ENCODE measurements at regions not wholly inside any gene's neighbourhood (a gene's known extent, or its start where the extent isn't known, plus 50 kb on each side); places are given as distances from the start of the nearest gene placed in this dataset.
"Not testable (repeated sequence)": the region's sequence is repeated elsewhere in the genome, so short reads cannot be mapped to it uniquely, and the experiment has no call there.

DNA sequence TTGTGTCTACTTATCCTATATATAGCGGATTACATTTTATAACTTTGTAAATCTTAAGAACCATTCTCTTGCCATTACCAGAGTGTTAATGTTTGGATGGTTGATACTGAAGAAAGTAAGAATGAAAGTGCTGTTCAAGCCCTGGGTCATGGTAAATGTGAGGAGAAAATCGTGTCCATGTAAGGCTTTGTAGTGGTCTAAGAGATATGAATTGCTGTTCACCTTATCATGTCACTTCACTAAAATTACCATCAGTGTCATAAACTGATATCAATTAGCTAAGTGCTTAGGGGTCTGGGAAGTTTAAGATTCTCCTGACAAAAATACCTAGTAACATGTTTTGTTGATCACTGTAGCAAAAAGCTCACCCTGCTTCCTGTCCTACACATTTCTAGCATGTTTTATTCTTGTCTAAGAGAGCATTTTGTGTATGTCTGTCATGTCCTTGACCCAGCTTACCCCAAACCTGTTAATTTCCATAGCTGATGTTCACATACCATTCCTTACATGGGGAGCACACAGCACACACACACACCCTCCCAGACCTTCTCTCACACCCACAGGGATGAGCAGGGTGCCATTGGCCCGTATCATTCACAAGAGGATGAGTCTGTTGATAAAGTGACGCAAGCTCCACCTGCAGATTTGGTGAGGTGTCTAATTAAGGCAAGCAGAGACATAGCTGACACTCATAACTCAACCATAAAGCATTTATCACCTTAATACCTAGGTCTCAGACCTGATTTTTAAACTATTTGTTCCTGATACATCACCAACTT, 125.1 kb upstream of the PAM start:
- no peak for DNase-seq (ENCODE audit: low spot score)
- H4K20me1 ChIP-seq (ENCODE audit: insufficient read depth, low read length): no peaks in the 10 kb centered on the region
- H2AFZ ChIP-seq (ENCODE audit: low read length): no peak overlapping the region
- no peaks in the 10 kb centered on the region for H3K9me2 ChIP-seq (ENCODE audit: insufficient read depth, low read length)
- H3K4me2 ChIP-seq (ENCODE audit: low read length): no peak overlapping the region
- no peaks in the 10 kb centered on the region for H3K79me2 ChIP-seq (ENCODE audit: insufficient read depth, low read depth, low read length)
- intact Hi-C loops (cut with micrococcal nuclease; ENCODE audit: unreplicated experiment): no loop called here
- POLR2A ChIA-PET: interaction anchor here (0.8 kb wide), 1 partner anchor 453 kb away, joined by 3 read pairs; no protein-coding TSS in a partner anchor
- no peaks in the 10 kb centered on the region for H3K9me3 ChIP-seq (ENCODE audit: low read length)
- H3K27ac ChIP-seq (ENCODE audit: low read depth, low read length, poor library complexity, severe bottlenecking): no peak overlapping the region
- BruUV-seq (replicated peaks): no TSS peak
- no peak overlapping the region for H3K4me3 ChIP-seq (ENCODE audit: low read depth, low read length, poor library complexity, severe bottlenecking)
- no peaks in the 10 kb centered on the region for H3K4me1 ChIP-seq (ENCODE audit: insufficient read depth, low read length, poor library complexity, severe bottlenecking)
- CTCF ChIA-PET (ENCODE audit: unreplicated experiment): no interaction called here
- TF ChIP-seq CTCF (conservative IDR thresholded peaks at IDR 0.05; ENCODE audit: low read length) (no peak), EZH2phosphoT487 (IDR thresholded peaks at IDR 0.05; ENCODE audit: borderline replicate concordance, low read depth, low read length) (no peak)
- no peaks in the 10 kb centered on the region for H3K36me3 ChIP-seq (ENCODE audit: insufficient read depth, low read length)

DNA sequence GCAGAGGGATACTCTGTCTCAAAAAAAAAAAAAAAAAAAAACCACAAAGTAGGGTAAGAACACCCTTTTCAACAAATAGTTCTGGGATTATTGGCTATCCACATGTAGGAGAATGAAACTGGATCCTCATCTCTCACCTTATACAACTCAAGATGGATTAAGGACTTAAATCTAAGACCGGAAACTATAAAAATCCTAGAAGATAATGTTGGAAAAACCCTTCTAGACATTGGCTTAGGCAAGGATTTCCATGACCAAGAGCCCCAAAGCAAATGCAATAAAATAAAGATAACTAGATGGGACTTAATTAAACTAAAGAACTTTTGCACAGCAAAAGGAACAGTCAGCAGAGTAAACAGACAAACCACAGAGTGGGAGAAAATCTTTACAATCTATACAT, 119.7 kb upstream of the PAM start:
- H3K4me1 ChIP-seq (ENCODE audit: insufficient read depth, low read length, poor library complexity, severe bottlenecking); BruUV-seq (replicated peaks); DNase-seq (ENCODE audit: low spot score); H2AFZ ChIP-seq (ENCODE audit: low read length); CTCF ChIA-PET (ENCODE audit: unreplicated experiment); H3K9me3 ChIP-seq (ENCODE audit: low read length); H3K9me2 ChIP-seq (ENCODE audit: insufficient read depth, low read length); H4K20me1 ChIP-seq (ENCODE audit: insufficient read depth, low read length); H3K4me2 ChIP-seq (ENCODE audit: low read length); H3K79me2 ChIP-seq (ENCODE audit: insufficient read depth, low read depth, low read length); H3K4me3 ChIP-seq (ENCODE audit: low read depth, low read length, poor library complexity, severe bottlenecking); H3K27ac ChIP-seq (ENCODE audit: low read depth, low read length, poor library complexity, severe bottlenecking); intact Hi-C loops (cut with micrococcal nuclease; ENCODE audit: unreplicated experiment); H3K36me3 ChIP-seq (ENCODE audit: insufficient read depth, low read length): not testable (repeated sequence)
- POLR2A ChIA-PET: interaction anchor here (0.5 to 0.6 kb wide), 2 partner anchors 85 to 478 kb away, joined by 3 to 4 read pairs; no protein-coding TSS in a partner anchor

DNA sequence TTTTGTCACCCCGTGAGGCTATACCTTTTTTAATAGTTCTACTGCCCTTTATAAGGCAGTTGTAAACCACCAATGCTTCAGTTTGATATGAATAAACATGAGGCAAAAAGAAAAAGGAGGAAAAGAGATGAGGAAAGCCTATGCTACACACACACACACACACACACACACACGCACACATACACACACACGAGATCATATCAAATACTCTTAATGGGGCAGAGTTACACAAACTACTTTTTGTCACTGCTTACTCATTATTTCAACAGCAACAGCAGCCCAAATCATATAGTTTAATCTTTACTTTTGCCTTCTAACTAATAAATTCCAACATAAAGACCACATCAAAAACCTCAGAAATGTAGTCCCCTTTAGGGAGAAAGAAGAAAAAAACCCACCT, 116.8 kb upstream of the PAM start:
- H3K27ac ChIP-seq (ENCODE audit: low read depth, low read length, poor library complexity, severe bottlenecking): no peak overlapping the region
- DNase-seq (ENCODE audit: low spot score): no peak
- ChIA-PET CTCF (ENCODE audit: unreplicated experiment) (no interaction called here), POLR2A (no interaction called here)
- H3K79me2 ChIP-seq (ENCODE audit: insufficient read depth, low read depth, low read length): no peaks in the 10 kb centered on the region
- no peak overlapping the region for H2AFZ ChIP-seq (ENCODE audit: low read length)
- no peak overlapping the region for H3K4me3 ChIP-seq (ENCODE audit: low read depth, low read length, poor library complexity, severe bottlenecking)
- BruUV-seq (replicated peaks): no TSS peak
- intact Hi-C loops (cut with micrococcal nuclease; ENCODE audit: unreplicated experiment): no loop called here
- H3K4me1 ChIP-seq (ENCODE audit: insufficient read depth, low read length, poor library complexity, severe bottlenecking): no peaks in the 10 kb centered on the region
- no peaks in the 10 kb centered on the region for H3K9me3 ChIP-seq (ENCODE audit: low read length)
- no peak overlapping the region for H3K4me2 ChIP-seq (ENCODE audit: low read length)
- no peaks in the 10 kb centered on the region for H4K20me1 ChIP-seq (ENCODE audit: insufficient read depth, low read length)
- no peak for TF ChIP-seq EZH2phosphoT487 (IDR thresholded peaks at IDR 0.05; ENCODE audit: borderline replicate concordance, low read depth, low read length)
- TF ChIP-seq CTCF (conservative IDR thresholded peaks at IDR 0.05; ENCODE audit: low read length): no peak
- no peaks in the 10 kb centered on the region for H3K36me3 ChIP-seq (ENCODE audit: insufficient read depth, low read length)
- no peaks in the 10 kb centered on the region for H3K9me2 ChIP-seq (ENCODE audit: insufficient read depth, low read length)

Measured in OCI-LY7 (cell line).